K562 (cell line): ENCODE measurements at regions not wholly inside any gene's neighbourhood (a gene's known extent, or its start where the extent isn't known, plus 50 kb on each side); places are given as distances from the start of the nearest gene placed in this dataset.

Experiments used
- ATAC-seq: fragments of 200-7000 bp; cut with Tn5 transposase; 3 replicates; pipeline ENCODE4 v1.9.1; 2020; ENCODE audit warnings: moderate library complexity
- BruUV-seq: library from RNA; stranded (reverse); fragments of 400-500 nt; replicated peaks from 2 replicates; lab custom pipeline; 2021; lab: Mats Ljungman, UMichigan
- CTCF ChIA-PET: fragments of 300-600 bp; formaldehyde crosslinking; extraction: SDS; loops from one replicate; lab custom pipeline; 2021; ENCODE audit warnings: low intra/inter-chr PET ratio; lab: Yijun Ruan, JAX
- POLR2A ChIA-PET: fragments of 300-600, 350-650 bp; sonication (Branson Sonifier 250); formaldehyde crosslinking; extraction: SDS; loops from one replicate; lab custom pipeline; 2021; ENCODE audit warnings: antibody characterized with exemption, inconsistent platforms; lab: Yijun Ruan, JAX
- DNase-seq, 4 experiments: peaks; one replicate each; pipeline versions ENCODE4 v3.0.0 to v3.0.0-alpha.2; 2011 to 2018; ENCODE audit warnings: low spot score in 3 of 4, mixed read lengths in 3 of 4; ENCODE audit errors: extremely low read depth in 1 of 4
- FAIRE-seq: peaks from 2 replicates; lab custom pipeline; 2011; peaks lifted over from hg19 to GRCh38; lab: Jason Lieb, UNC
- H2AFZ ChIP-seq: 2 replicates; pipeline ENCODE4 v1.6.0; 2011; ENCODE audit warnings: low read depth, low read length, control low read depth, inconsistent platforms
- H3K27ac ChIP-seq: fragments of 200-600 bp; 3 replicates; pipeline ENCODE4 v1.8.0; 2011; ENCODE audit warnings: low read depth, mild to moderate bottlenecking, control low read depth, inconsistent platforms, low read length, moderate library complexity, mixed read lengths; ENCODE audit errors: extremely low read depth
- H3K27me3 ChIP-seq, 2 experiments: fragments of 300-600 bp in 1 of 2; 2 replicates in 1 of 2; 3 replicates in 1 of 2; pipeline versions ENCODE4 v1.6.0 to v1.8.0; 2011; ENCODE audit warnings: inconsistent platforms in 2 of 2, low read length in 2 of 2, mild to moderate bottlenecking in 1 of 2, mixed read lengths in 1 of 2, moderate library complexity in 1 of 2; ENCODE audit not compliant: control insufficient read depth in 2 of 2, insufficient read depth in 2 of 2
- H3K36me3 ChIP-seq: fragments of 300-600 bp; 3 replicates; pipeline ENCODE4 v1.8.0; 2011; ENCODE audit warnings: mild to moderate bottlenecking, low read length, inconsistent platforms; ENCODE audit not compliant: control insufficient read depth, insufficient read depth
- H3K4me1 ChIP-seq, 2 experiments: fragments of 200-600 bp in 1 of 2; replicated peaks in 1 of 2; 2 replicates in 1 of 2; 3 replicates in 1 of 2; pipeline versions ENCODE4 v1.5.1 to v1.8.0; 2011; ENCODE audit warnings: inconsistent platforms in 2 of 2, low read length in 2 of 2, mild to moderate bottlenecking in 1 of 2, mixed read lengths in 1 of 2, moderate library complexity in 1 of 2; ENCODE audit not compliant: control insufficient read depth in 2 of 2, insufficient read depth in 2 of 2
- H3K4me2 ChIP-seq: 2 replicates; pipeline ENCODE4 v1.6.1; 2011; ENCODE audit warnings: low read length, control low read depth, inconsistent platforms, mixed read lengths; ENCODE audit not compliant: insufficient read depth
- H3K4me3 ChIP-seq: fragments of 200-600 bp; sonication (generic), shearing (Covaris generic); 2 replicates; pipeline ENCODE4 v1.5.1; 2016; ENCODE audit warnings: control low read depth, inconsistent platforms
- H3K79me2 ChIP-seq: fragments of 200-600 bp; 3 replicates; pipeline ENCODE4 v1.8.0; 2011; ENCODE audit warnings: low read length, inconsistent platforms; ENCODE audit not compliant: control insufficient read depth, insufficient read depth
- H3K9ac ChIP-seq, 2 experiments: 2 replicates each; pipeline versions ENCODE4 v1.6.0 to v1.6.1; 2011; ENCODE audit warnings: low read depth in 2 of 2, low read length in 2 of 2, control low read depth in 1 of 2, inconsistent platforms in 1 of 2, mild to moderate bottlenecking in 1 of 2, mixed read lengths in 1 of 2; ENCODE audit not compliant: insufficient read depth in 1 of 2
- H3K9me1 ChIP-seq: one replicate; pipeline ENCODE4 v1.6.0; 2011; ENCODE audit warnings: inconsistent platforms, mild to moderate bottlenecking, low read length, moderate library complexity; ENCODE audit not compliant: control insufficient read depth, insufficient read depth
- H3K9me3 ChIP-seq: replicated peaks from 2 replicates; pipeline ENCODE4 v1.5.1; 2011; ENCODE audit warnings: low read depth, low read length, inconsistent platforms; ENCODE audit not compliant: control insufficient read depth, insufficient read depth
- H4K20me1 ChIP-seq: replicated peaks from 2 replicates; pipeline ENCODE4 v1.6.1; 2011; ENCODE audit warnings: low read length, inconsistent platforms, mixed read lengths; ENCODE audit not compliant: control insufficient read depth, insufficient read depth
- KDM4B ChIP-seq, 2 experiments: fragments of 450-650 bp in 1 of 2; sonication (generic) in 1 of 2; IDR thresholded peaks; 2 replicates each; pipeline ENCODE4 v1.6.1; 2016 to 2017; ENCODE audit warnings: borderline replicate concordance in 2 of 2, antibody characterized with exemption in 1 of 2, low read depth in 1 of 2, mild to moderate bottlenecking in 1 of 2
- KLF16 ChIP-seq: IDR thresholded peaks from 2 replicates; pipeline ENCODE4 v1.6.1; 2016; ENCODE audit warnings: antibody characterized with exemption
- MXI1 ChIP-seq: IDR thresholded peaks from 2 replicates; pipeline ENCODE4 v1.6.1; 2011; ENCODE audit warnings: low read depth, mild to moderate bottlenecking, improper control_type of control experiment, low read length
- PML ChIP-seq: IDR thresholded peaks from 2 replicates; pipeline ENCODE4 v1.6.1; 2012; ENCODE audit warnings: low read length, inconsistent platforms
- RBM25 ChIP-seq: fragments of 200-400 bp; formaldehyde crosslinking; IDR thresholded peaks from 2 replicates; pipeline ENCODE4 v1.6.1; 2018; ENCODE audit warnings: low read length, low read depth, moderate library complexity; ENCODE audit not compliant: severe bottlenecking
- SMAD2 ChIP-seq: fragments of 150-350 bp; IDR thresholded peaks from 2 replicates; pipeline ENCODE4 v1.6.1; 2014; ENCODE audit warnings: low read depth, mild to moderate bottlenecking, low read length
- ZNF140 ChIP-seq: fragments of 250-450 bp; sonication (Bioruptor Pico); IDR thresholded peaks from 2 replicates; pipeline ENCODE4 v1.8.0; 2021; ENCODE audit warnings: moderate library complexity, mild to moderate bottlenecking, inconsistent platforms
- ZNF274 ChIP-seq: IDR thresholded peaks from 2 replicates; pipeline ENCODE4 v1.6.1; 2011; ENCODE audit warnings: low read depth, mild to moderate bottlenecking, low read length, moderate library complexity, borderline replicate concordance
- ZNF311 ChIP-seq: fragments of 250-450 bp; sonication (Bioruptor Pico); IDR thresholded peaks from 2 replicates; pipeline ENCODE4 v1.4.0; 2020; ENCODE audit warnings: mild to moderate bottlenecking, moderate library complexity
- WGBS: fragments of 100-300 bp; shearing (Covaris generic); methylation state at CpG from one replicate; pipeline ENCODE4 v1.1.6; 2016; ENCODE audit warnings: low coverage, mixed read lengths; ENCODE audit not compliant: insufficient coverage; ENCODE audit errors: missing lambda C conversion rate; 5-methylcytosine and 5-hydroxymethylcytosine counted together
- in situ Hi-C: fragments of 300-500 bp; cut with MboI; formaldehyde crosslinking; loops from 4 replicates; pipeline ENCODE4 v1.15.0; 2018; ENCODE audit warnings: inconsistent platforms, mixed read lengths
- intact Hi-C: fragments of 100-400 bp; cut with micrococcal nuclease; formaldehyde crosslinking; loops from 2 replicates; pipeline ENCODE4 v1.14.2; 2022
- TF ChIP-seq, protein P1 (sequence below): fragments of 250-450 bp; sonication (Bioruptor Pico); IDR thresholded peaks from 2 replicates; pipeline ENCODE4 v1.8.0; 2021; ENCODE audit warnings: borderline replicate concordance, mild to moderate bottlenecking, moderate library complexity; ENCODE audit not compliant: poor library complexity, severe bottlenecking
- TF ChIP-seq, protein P2 (sequence below): sonication (generic); formaldehyde crosslinking; IDR thresholded peaks from 2 replicates; pipeline ENCODE4 v1.8.1; 2023; ENCODE audit warnings: mild to moderate bottlenecking, missing genetic modification reagents
- TF ChIP-seq, protein P3 (sequence below): fragments of 150-350 bp; IDR thresholded peaks from 2 replicates; pipeline ENCODE4 v1.6.1; 2014; ENCODE audit warnings: low read depth, mild to moderate bottlenecking, low read length, borderline replicate concordance

DNA sequence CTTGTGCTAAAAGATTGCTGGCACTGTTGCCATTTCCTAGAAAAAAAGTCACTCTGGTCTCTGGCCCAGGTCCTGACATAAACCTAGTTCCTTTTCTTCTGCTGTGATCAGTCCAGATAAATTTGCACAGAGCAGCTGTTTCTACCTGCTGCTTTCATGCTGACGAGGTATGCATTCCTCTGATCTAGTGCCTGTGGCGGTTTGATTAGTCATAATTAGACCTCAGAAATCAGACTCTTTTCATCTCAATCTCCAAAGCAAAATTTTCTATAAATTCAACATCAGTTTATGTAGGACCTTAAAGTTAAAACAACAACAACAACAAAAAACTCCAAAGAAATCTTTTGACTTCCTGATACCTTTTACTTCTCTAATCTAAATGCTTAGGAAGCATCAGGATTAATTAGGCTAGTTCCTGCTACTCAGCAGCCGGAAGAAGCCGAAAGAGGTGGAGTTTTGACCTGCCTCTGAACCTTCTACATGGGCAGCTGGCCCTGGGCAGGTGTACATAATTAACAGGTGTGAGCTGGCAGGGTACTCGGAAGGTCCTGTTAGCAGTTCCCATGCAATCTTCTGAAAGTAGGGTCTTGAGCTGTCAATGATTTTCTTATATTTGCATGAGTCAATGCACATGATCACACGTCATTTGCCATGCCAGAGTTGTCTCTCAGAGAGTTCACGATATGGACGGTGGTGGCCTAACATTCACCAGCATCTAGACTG lies 83.3 kb upstream of the CCDC112 start:
- H3K4me1 ChIP-seq = no peaks in the 10 kb centered on the region; a peak in 1 of 5 replicates
- intact Hi-C loops (loop anchor here (10.0 kb wide), 1 partner anchor 195 kb away; no protein-coding TSS in a partner anchor), in situ Hi-C loops (no loop called here)
- no peak overlapping the region for H3K27ac ChIP-seq
- no peak for TF ChIP-seq MXI1
- no peak for TF ChIP-seq SMAD2
- TF ChIP-seq, protein P1, sequence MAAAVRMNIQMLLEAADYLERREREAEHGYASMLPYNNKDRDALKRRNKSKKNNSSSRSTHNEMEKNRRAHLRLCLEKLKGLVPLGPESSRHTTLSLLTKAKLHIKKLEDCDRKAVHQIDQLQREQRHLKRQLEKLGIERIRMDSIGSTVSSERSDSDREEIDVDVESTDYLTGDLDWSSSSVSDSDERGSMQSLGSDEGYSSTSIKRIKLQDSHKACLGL (CRISPR knock-in tag) = no peak
- TF ChIP-seq, protein P2, sequence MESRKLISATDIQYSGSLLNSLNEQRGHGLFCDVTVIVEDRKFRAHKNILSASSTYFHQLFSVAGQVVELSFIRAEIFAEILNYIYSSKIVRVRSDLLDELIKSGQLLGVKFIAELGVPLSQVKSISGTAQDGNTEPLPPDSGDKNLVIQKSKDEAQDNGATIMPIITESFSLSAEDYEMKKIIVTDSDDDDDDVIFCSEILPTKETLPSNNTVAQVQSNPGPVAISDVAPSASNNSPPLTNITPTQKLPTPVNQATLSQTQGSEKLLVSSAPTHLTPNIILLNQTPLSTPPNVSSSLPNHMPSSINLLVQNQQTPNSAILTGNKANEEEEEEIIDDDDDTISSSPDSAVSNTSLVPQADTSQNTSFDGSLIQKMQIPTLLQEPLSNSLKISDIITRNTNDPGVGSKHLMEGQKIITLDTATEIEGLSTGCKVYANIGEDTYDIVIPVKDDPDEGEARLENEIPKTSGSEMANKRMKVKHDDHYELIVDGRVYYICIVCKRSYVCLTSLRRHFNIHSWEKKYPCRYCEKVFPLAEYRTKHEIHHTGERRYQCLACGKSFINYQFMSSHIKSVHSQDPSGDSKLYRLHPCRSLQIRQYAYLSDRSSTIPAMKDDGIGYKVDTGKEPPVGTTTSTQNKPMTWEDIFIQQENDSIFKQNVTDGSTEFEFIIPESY = no peak
- no peak for TF ChIP-seq KLF16
- TF ChIP-seq ZNF311 = no peak
- TF ChIP-seq ZNF140 (CRISPR knock-in tag) = no peak
- no peak for TF ChIP-seq KDM4B (IDR thresholded peaks at IDR 0.05; ENCODE audit: borderline replicate concordance in 2 of 2, low read depth in 1 of 2)
- TF ChIP-seq PML = no peak
- no peak for TF ChIP-seq ZNF274
- TF ChIP-seq, protein P3, sequence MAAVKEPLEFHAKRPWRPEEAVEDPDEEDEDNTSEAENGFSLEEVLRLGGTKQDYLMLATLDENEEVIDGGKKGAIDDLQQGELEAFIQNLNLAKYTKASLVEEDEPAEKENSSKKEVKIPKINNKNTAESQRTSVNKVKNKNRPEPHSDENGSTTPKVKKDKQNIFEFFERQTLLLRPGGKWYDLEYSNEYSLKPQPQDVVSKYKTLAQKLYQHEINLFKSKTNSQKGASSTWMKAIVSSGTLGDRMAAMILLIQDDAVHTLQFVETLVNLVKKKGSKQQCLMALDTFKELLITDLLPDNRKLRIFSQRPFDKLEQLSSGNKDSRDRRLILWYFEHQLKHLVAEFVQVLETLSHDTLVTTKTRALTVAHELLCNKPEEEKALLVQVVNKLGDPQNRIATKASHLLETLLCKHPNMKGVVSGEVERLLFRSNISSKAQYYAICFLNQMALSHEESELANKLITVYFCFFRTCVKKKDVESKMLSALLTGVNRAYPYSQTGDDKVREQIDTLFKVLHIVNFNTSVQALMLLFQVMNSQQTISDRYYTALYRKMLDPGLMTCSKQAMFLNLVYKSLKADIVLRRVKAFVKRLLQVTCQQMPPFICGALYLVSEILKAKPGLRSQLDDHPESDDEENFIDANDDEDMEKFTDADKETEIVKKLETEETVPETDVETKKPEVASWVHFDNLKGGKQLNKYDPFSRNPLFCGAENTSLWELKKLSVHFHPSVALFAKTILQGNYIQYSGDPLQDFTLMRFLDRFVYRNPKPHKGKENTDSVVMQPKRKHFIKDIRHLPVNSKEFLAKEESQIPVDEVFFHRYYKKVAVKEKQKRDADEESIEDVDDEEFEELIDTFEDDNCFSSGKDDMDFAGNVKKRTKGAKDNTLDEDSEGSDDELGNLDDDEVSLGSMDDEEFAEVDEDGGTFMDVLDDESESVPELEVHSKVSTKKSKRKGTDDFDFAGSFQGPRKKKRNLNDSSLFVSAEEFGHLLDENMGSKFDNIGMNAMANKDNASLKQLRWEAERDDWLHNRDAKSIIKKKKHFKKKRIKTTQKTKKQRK = no peak
- TF ChIP-seq RBM25 = no peak
- H3K9me3 ChIP-seq = no peaks in the 10 kb centered on the region
- ATAC-seq = no peak
- H3K79me2 ChIP-seq = no peaks in the 10 kb centered on the region
- FAIRE-seq = no peak
- no TSS peak for BruUV-seq
- no peak overlapping the region for H3K4me3 ChIP-seq
- DNase-seq = no peak
- ChIA-PET POLR2A (interaction anchor here (1.4 kb wide), 1 partner anchor 11 kb away, joined by 3 read pairs; no protein-coding TSS in a partner anchor), CTCF (no interaction called here)
- no peak overlapping the region for H2AFZ ChIP-seq
- no peaks in the 10 kb centered on the region; a peak in 1 of 5 replicates for H3K27me3 ChIP-seq
- H3K4me2 ChIP-seq = no peak overlapping the region
- no peak overlapping the region for H3K9ac ChIP-seq
- no peaks in the 10 kb centered on the region for H4K20me1 ChIP-seq
- no peaks in the 10 kb centered on the region for H3K36me3 ChIP-seq
- no peaks in the 10 kb centered on the region for H3K9me1 ChIP-seq
- WGBS = 10% methylated on average over 8 of the region's 8 CpGs
